ENCODE measurements at regions not wholly inside any gene's neighbourhood (a gene's known extent, or its start where the extent isn't known, plus 50 kb on each side); places are given as distances from the start of the nearest gene placed in this dataset.

GRCh38 chr17:71486261-71486660 is 634.6 kb upstream of the SOX9 start:
- TF ChIP-seq POLR2AphosphoS5 (IDR thresholded peaks at IDR 0.05; ENCODE audit: low read depth, low read length) (no peak), TCF7L2 (IDR thresholded peaks at IDR 0.05; ENCODE audit: low read depth, low read length) (no peak), SIN3A (IDR thresholded peaks at IDR 0.05; ENCODE audit: borderline replicate concordance, insufficient read depth, low read depth, low read length) (no peak), CTCF (IDR thresholded peaks at IDR 0.05) (no peak)
- TF ChIP-seq, protein P1, sequence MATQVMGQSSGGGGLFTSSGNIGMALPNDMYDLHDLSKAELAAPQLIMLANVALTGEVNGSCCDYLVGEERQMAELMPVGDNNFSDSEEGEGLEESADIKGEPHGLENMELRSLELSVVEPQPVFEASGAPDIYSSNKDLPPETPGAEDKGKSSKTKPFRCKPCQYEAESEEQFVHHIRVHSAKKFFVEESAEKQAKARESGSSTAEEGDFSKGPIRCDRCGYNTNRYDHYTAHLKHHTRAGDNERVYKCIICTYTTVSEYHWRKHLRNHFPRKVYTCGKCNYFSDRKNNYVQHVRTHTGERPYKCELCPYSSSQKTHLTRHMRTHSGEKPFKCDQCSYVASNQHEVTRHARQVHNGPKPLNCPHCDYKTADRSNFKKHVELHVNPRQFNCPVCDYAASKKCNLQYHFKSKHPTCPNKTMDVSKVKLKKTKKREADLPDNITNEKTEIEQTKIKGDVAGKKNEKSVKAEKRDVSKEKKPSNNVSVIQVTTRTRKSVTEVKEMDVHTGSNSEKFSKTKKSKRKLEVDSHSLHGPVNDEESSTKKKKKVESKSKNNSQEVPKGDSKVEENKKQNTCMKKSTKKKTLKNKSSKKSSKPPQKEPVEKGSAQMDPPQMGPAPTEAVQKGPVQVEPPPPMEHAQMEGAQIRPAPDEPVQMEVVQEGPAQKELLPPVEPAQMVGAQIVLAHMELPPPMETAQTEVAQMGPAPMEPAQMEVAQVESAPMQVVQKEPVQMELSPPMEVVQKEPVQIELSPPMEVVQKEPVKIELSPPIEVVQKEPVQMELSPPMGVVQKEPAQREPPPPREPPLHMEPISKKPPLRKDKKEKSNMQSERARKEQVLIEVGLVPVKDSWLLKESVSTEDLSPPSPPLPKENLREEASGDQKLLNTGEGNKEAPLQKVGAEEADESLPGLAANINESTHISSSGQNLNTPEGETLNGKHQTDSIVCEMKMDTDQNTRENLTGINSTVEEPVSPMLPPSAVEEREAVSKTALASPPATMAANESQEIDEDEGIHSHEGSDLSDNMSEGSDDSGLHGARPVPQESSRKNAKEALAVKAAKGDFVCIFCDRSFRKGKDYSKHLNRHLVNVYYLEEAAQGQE (IDR thresholded peaks at IDR 0.05; ENCODE audit: insufficient read depth in 1 of 2, low read depth in 2 of 2, low read length in 1 of 2) = no peak
- H3K27ac ChIP-seq (ENCODE audit: low read length) = no peak overlapping the region
- no peaks in the 10 kb centered on the region for H3K9me3 ChIP-seq (ENCODE audit: control insufficient read depth, insufficient read depth, low read depth, low read length)
- ChIA-PET POLR2A (no interaction called here), CTCF (interaction anchor here (0.7 kb wide), 1 partner anchor 1242 kb away, joined by 5 read pairs; no protein-coding TSS in a partner anchor)
- ATAC-seq (no peak), DNase-seq (ENCODE audit: low read depth, low spot score) (no peak)
- no peaks in the 10 kb centered on the region for H3K4me1 ChIP-seq (ENCODE audit: control insufficient read depth, insufficient read depth, low read length)
- BruUV-seq (replicated peaks) = no TSS peak
- in situ Hi-C loops (cut with HindIII; ENCODE audit: low pct_unique_long_range_greater_than_20kb, low sequenced_read_pairs) = no loop called here
- H3K4me3 ChIP-seq (ENCODE audit: low read depth in 2 of 2, low read length in 2 of 2) = no peak overlapping the region
- no peaks in the 10 kb centered on the region; the same call in 1 of the 2 replicates for H3K27me3 ChIP-seq (ENCODE audit: control insufficient read depth, insufficient read depth, low read length)
- H3K36me3 ChIP-seq (ENCODE audit: control insufficient read depth, insufficient read depth, low read length) = no peaks in the 10 kb centered on the region
- intact Hi-C loops (cut with micrococcal nuclease; ENCODE audit: unreplicated experiment) = no loop called here

- no peak overlapping the region for H3K4me3 ChIP-seq (ENCODE audit: low read depth in 2 of 2, low read length in 2 of 2)
- no peaks in the 10 kb centered on the region for H3K4me1 ChIP-seq (ENCODE audit: control insufficient read depth, insufficient read depth, low read length)
- in situ Hi-C loops (cut with HindIII; ENCODE audit: low pct_unique_long_range_greater_than_20kb, low sequenced_read_pairs) = no loop called here
- no peaks in the 10 kb centered on the region for H3K9me3 ChIP-seq (ENCODE audit: control insufficient read depth, insufficient read depth, low read depth, low read length)
- no TSS peak for BruUV-seq (replicated peaks)
- H3K27me3 ChIP-seq (ENCODE audit: control insufficient read depth, insufficient read depth, low read length) = no peaks in the 10 kb centered on the region; the same call in 1 of the 2 replicates
- intact Hi-C loops (cut with micrococcal nuclease; ENCODE audit: unreplicated experiment) = no loop called here
- ChIA-PET CTCF (no interaction called here), POLR2A (no interaction called here)
- TF ChIP-seq SIN3A (IDR thresholded peaks at IDR 0.05; ENCODE audit: borderline replicate concordance, insufficient read depth, low read depth, low read length) (no peak), POLR2AphosphoS5 (IDR thresholded peaks at IDR 0.05; ENCODE audit: low read depth, low read length) (no peak), TCF7L2 (IDR thresholded peaks at IDR 0.05; ENCODE audit: low read depth, low read length) (no peak), CTCF (IDR thresholded peaks at IDR 0.05) (no peak)
- TF ChIP-seq, protein P1 (IDR thresholded peaks at IDR 0.05; ENCODE audit: insufficient read depth in 1 of 2, low read depth in 2 of 2, low read length in 1 of 2) = no peak
- ATAC-seq (no peak), DNase-seq (ENCODE audit: low read depth, low spot score) (no peak)
- H3K27ac ChIP-seq (ENCODE audit: low read length) = no peak overlapping the region
- H3K36me3 ChIP-seq (ENCODE audit: control insufficient read depth, insufficient read depth, low read length) = no peaks in the 10 kb centered on the region
These were observed 632.0 kb upstream of the SOX9 start for GRCh38 chr17:71488851-71489250.

All from Panc1 (cell line).